ENCODE measurements at regions not wholly inside any gene's neighbourhood (a gene's known extent, or its start where the extent isn't known, plus 50 kb on each side); places are given as distances from the start of the nearest gene placed in this dataset.

DNA sequence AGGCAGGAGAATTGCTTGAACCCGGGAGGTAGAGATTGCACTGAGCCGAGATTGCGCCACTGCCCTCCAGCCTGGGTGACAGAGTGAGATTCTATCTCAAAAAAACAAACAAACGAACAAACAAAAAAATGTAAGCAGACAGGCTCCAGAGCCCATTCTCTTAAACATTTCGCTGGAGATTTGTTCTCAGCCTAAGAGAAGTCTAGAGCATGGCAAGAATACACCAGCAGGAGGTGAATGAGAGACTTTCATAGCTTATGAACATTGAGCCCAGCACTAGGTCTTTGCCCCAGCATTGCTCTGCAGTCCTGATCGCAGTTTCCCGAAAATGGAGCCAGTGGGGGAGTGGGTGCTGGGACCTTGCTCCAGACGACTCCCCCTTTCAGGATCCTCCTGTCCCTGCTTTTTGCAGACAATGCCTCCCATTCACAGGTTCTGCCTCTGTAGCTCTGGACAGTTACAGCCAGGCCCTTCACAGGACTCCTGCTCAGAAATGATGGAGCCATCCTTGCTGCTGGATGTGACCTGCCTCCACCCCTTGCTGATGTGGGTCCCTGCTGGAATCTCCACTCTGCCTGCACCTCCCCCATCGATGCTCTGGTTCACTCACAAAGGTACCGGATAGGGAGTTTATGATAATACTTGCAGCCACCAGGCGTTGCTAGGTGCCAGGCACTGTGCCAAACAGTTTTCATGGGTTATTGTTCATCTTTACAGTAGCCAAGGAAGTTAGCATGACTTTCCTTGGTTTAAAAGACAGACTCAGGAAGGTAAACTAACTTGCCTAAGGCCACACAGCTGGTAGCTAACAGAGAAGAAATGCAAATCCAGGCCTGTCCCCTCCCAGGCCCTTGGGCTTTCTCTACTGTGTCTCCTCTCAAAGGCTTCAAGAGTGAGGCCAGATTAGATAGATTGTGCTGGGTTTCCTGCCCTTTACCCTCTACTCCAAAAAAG lies 329.7 kb upstream of the TLE3 start:
- no peak for DNase-seq (ENCODE audit: low read depth)

DNA sequence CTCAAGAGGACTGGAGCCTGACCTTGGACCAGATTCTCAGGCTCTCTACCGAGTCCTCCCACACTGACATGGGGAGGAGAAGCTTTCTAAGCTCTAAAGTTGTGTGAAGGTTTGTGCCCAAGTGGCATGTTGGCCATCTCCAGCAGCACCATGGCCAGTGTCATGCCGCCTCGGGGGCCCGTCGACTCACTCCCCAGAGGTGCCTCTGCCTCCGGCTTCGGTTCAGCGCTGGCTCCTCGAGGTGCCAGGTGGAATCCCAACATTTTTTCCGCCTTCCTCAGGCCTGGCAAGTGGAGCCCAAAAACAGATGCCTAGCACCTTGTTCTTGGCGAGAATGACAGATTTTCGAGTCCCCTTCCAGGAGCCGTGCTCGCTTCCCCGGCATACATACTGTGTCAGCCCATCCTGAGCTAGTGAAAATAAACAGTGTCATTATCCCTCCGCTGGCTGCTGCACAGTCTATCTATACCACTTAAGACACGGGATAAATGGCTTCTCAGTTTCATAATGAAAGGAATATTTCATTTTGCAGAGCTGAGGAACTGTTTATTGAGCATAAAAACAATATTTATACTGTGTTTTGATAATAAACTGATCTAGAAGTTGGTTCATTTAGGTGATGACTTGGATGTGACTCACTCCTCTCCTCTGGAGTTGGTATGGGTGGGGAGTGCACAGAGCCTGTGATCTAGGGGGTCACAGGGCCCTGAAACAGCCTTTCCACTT lies 328.5 kb upstream of the TLE3 start:
- DNase-seq (ENCODE audit: low read depth): no peak

GRCh38 chr15:70424937-70425411 lies 327.3 kb upstream of the TLE3 start:
- no peak for DNase-seq (ENCODE audit: low read depth)

- DNase-seq (ENCODE audit: low read depth): no peak
Observed at GRCh38 chr15:70423267-70423666, 325.6 kb upstream of the TLE3 start.

DNA sequence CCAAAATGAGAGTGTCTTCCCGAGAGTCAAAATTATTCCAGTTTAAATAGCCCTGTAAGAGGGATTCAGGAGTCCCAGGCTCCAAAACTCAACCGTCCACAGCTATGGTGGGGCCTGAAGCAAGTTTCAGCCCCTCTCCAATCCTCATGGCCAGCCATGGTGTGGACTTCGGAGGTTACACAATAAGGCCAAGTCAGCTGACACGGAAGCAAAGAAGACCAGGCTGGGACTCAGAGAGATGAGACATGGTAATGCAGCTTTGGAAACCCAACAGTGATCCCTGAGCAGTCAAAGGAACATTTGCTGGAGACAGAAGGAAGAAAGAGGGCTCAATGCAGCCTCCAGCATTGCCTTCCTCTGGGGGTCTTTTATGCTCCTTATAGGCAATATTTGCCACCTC lies 324.6 kb upstream of the TLE3 start:
- DNase-seq (ENCODE audit: low read depth): no peak

- DNase-seq (ENCODE audit: low read depth): no peak
Observed at GRCh38 chr15:70420948-70421482, 323.3 kb upstream of the TLE3 start.

GRCh38 chr15:70420086-70420947 lies 322.6 kb upstream of the TLE3 start:
- DNase-seq (ENCODE audit: low read depth): no peak

DNA sequence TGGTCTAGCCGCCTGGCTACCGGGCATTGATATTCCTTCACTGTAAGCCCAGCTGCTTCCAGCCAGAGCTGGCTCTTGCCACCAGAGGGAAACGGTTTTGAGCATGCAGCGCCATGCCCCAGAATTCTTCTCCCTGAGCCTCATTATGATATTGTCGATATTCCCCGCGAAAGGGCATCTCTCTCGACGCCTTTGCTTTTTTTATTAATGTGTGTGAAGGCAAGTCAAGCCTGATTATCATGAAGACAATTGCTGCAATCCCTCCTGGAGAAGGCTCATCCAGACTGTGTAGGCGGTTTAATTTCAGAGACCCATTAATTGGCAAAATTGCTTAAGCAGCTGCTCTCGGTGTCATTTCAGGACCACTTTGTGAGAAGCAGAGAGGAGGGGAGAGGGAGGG lies 321.2 kb upstream of the TLE3 start:
- DNase-seq (ENCODE audit: low read depth): no peak

GRCh38 chr15:70417535-70417934 lies 319.8 kb upstream of the TLE3 start:
- DNase-seq (ENCODE audit: low read depth): no peak

- peak; percentile 76 for DNase-seq (ENCODE audit: low read depth)
Observed at GRCh38 chr15:70416829-70417228, 319.1 kb upstream of the TLE3 start.

DNA sequence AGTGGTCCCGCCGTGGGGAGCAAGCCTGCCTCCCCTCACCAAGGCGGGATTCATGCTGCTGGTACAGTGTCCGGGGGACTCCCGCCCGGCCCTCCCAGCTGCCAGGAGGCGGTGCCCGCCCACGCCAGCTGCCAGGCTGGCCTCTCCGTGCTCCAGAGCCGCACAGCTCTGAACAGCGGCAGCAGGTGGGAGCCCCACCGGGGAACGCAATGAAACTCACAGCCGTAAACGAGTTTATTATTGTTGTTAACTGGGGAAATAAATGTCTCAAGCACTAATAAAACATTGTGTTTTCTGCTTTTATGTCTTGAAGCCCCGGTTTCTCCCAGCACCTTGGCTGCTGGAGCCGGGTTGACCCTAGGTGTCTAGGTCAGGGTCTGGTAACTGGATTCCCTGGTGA lies 317.7 kb upstream of the TLE3 start:
- DNase-seq (ENCODE audit: low read depth): peak; percentile 29

- DNase-seq (ENCODE audit: low read depth): peak; percentile 38
Observed at GRCh38 chr15:70414626-70415025, 316.9 kb upstream of the TLE3 start.

DNA sequence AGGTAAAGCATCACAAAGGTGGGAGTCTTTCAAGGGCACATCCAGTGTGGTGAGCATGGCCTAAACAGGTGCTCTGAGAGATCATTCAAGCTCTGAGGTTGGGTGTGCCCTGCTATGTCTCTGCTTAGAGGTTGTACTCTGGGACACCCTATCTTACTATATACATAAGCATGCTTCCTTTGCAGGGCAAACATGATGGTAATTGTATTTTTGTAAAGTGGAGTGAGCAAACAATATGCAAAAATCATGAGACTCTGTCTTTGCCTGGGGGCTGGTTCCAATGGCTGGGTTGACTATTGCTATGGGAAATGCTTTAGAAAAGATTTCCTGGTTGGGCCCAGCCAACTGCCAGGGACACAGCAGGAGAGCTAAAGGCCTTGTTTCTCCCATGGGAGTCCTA lies 315.1 kb upstream of the TLE3 start:
- peak; percentile 83 for DNase-seq (ENCODE audit: low read depth)

DNA sequence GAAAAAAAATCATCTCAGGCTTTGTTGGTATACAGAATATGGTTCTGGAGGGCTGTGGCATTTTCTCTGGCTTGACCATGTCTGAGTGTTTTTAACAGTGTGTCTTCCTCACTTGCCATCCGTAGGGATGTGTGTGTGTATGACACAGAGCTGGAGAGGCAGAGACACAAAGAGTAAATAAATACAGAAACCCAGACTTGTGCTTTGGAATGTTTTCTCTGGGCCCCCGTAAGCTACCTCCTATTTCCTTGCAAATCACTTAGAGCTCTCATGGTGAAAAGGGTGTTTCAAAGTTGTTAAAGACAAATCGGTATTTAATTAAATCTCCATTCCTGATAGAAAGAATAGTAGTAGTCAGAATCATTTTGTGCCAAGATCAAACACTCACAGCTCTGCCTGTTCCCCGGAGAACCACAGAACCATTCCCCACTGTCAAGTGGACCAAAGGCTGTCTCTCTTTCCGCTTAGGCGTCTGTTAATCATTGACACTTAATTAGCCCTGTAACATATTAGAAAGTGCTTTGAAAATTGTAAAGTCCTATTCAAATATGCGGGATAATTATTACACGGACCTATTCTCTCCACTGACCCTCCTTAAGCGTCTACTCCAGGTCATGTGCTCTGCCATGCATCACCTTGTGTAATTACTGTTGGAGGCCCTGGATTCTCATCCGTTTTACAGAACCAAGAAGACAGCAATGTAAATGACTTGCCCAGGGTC lies 313.6 kb upstream of the TLE3 start:
- DNase-seq (ENCODE audit: low read depth): peak; percentile 90

GRCh38 chr15:70410371-70410985 lies 312.8 kb upstream of the TLE3 start:
- DNase-seq (ENCODE audit: low read depth): peak; percentile 59

DNA sequence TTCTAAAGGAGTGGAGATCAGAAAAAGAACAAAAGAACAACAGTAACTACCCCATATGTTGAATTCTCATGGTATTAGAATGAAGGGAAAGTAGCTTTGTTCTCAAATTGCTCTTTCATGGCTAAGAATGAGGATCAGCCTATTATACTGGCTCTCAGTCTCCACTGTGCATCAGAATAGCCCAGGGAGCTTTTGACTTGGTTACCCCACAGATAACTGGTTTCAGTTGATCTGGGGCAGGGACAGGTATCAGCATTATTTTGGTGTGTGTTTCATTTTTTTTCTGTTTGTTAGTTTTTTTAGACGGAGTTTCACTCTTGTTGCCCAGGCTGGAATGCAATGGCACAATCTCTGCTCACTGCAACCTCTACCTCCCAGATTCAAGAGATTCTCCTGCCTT lies 311.7 kb upstream of the TLE3 start:
- DNase-seq (ENCODE audit: low read depth): no peak

- no peak for DNase-seq (ENCODE audit: low read depth)
Observed at GRCh38 chr15:70407955-70408354, 310.2 kb upstream of the TLE3 start.

DNA sequence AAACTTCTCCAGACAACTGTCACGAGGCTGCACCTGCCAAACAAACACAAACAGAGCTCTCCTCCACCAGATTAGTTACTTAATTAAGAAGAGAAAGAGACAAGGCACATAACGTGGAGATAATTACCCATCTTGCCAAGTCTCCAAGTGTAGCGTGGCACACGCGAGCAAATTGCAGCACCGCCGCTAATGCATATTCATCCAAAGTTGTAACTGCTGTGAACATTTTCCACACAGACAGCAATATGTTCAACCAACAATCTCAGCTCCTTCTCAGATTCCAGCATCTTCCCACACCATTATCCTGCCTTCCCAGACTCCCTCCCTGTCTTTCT lies 309.6 kb upstream of the TLE3 start:
- no peak for DNase-seq (ENCODE audit: low read depth)

DNA sequence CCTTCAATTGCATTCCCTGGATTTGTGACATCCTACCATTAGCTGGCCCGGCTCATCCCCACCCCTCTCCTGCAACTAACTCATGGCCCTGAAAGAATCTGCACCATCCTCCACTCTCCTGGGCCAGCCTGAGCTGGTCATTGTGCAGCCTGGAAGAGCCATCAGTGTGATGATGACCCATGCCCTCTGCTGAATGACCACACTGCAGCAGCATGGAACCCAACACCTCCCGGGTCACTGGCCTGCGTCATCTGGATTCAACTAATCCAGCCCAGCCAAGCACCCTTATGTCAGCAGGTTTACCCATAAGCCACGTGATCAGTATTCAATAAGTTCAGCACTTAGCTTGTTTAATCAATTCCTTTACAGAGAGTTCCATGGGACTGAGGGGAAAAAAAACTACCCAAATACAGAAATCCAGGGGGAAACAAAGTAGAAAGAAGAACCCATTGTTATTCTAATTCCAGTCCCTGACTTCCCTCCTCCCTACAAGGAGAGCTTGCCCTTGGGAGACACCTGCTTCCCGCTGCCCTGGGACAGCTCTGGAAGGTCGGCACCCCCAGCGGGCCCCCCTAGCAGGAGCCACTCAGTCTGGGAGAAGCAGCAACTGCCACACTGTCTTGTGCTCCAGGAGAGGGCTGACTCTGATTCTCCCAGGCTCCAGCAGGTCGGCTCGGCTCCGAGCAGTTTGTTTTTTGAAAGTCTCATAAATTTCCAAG lies 309.1 kb upstream of the TLE3 start:
- DNase-seq (ENCODE audit: low read depth): no peak

DNA sequence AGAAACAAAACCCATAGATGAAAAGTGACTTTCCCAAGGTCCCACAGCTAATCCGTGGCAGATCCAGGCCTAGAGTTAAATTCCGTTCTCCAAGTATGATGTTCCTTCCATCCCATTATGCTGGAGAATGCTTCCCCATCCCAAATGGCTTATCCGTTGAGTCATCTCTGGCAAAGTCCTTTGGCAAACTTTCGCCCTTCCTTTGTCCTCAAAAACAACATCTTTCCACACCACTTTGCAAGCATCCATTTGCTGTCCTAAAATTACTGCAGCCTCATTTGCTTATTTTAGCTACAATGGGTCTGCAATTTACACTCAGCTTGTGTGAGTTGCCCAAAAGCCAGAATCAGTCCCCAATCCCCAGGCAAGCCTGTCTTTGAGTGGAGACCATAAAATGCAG lies 304.0 kb upstream of the TLE3 start:
- no peak for DNase-seq (ENCODE audit: low read depth)

All from renal cortical epithelial cell (primary cell).